ENCODE measurements at regions not wholly inside any gene's neighbourhood (a gene's known extent, or its start where the extent isn't known, plus 50 kb on each side); places are given as distances from the start of the nearest gene placed in this dataset.

DNA sequence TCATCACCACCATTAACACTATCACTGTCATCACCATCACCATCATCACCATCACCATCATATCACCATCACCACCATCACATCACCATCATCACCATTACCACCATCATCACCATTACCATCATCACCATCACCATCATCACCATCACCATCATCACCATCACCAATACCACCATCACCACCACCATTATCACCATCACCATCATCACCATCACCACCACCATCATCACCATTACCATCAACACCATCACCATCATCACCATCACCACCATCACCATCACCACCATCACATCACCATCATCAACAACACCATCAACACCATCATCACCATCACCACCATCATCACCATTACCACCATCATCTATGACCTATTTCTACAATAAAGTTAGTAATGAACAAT is 86.1 kb upstream of the PDE10A start:
- DNase-seq (ENCODE audit: low spot score) = no peak

- DNase-seq (ENCODE audit: low spot score) = no peak
These were observed 85.3 kb upstream of the PDE10A start for GRCh38 chr6:165748390-165748789.

GRCh38 chr6:165747963-165748362 is 84.9 kb upstream of the PDE10A start:
- no peak for DNase-seq (ENCODE audit: low spot score)

DNA sequence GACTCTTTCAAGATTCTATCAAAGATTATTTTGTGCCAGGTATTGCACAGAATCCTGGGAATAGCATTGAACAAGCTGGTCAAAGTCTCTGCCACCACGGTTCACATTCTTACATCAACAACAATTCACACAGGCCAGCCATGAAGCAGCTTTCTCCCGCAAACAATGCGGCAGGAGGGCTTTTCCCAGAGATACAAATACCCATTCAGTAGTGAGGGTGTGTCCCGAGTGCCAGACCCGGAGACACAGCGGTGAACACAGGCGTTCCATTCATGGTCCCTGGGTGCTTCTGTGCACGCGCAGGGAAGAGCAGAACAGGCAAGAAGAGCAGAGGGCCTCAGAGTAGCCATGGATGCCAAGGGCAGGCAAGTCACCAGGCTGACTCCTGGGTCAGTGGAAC is 83.3 kb upstream of the PDE10A start:
- DNase-seq (ENCODE audit: low spot score) = peak; percentile 50

DNA sequence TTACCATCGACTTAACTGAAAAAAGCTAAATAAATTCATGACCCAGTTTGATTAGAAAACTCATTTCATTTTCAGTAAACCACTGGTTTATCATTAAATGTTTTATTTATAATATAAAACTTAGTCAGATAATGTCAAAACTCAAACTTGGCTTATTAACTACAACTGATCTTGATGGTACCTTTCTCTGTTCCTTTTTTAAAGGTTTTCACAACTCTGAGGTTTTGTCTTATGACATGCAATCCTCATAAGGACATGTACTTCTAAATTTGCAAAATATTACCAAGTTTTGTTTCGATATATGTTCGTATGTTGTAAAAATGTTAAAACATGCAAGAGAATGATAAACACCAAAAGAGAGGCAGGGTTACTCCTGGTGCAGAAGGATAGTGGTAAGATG is 82.5 kb upstream of the PDE10A start:
- no peak for DNase-seq (ENCODE audit: low spot score)

GRCh38 chr6:165744555-165745228 is 81.7 kb upstream of the PDE10A start:
- DNase-seq (ENCODE audit: low spot score) = no peak

DNA sequence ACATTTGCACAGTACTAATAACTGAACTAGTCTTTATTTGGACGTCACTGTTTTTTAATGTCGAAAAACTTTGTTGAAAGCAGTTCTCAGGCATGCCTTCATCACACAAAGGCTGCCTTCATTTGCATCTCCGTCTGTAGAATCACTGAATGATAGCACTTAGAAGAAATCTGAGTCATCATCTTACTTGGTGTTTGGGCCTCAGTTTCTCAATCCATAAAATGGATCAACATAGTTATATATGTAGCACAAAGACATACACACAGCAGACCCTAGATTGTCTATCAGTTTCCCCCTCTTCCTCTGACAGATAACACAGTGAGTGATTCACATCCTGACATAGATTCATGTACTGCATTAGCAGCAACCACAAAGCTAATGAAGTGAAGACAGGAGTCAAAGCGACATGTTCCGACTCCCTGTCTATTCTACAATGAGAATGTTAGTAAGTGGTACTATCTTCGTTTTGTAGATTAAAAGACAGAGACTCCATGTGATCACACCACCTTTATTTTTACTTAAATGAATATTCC is 80.4 kb upstream of the PDE10A start:
- DNase-seq (ENCODE audit: low spot score) = no peak

- DNase-seq (ENCODE audit: low spot score) = no peak
These were observed 79.0 kb upstream of the PDE10A start for GRCh38 chr6:165742047-165742446.

DNA sequence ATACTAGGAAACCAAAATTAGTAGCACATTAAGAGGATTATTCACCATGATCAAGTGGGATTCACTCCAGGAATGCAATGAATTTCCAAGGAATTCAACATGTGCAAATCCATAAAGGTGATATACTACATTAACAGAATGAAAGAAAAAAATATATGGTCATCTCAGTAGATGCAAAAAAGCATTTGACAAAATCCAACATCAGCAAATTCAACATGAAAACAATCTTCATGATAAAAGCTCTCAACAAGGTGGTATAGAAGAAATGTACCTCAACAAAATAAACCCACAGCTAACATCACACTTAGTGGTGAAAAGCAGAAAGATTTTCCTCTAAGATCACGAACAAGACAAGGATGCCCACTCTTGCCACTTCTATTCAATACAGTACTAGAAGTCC is 74.4 kb upstream of the PDE10A start:
- DNase-seq (ENCODE audit: low spot score) = no peak

GRCh38 chr6:165735065-165735464 is 72.0 kb upstream of the PDE10A start:
- no peak for DNase-seq (ENCODE audit: low spot score)

GRCh38 chr6:165733489-165733791 is 70.4 kb upstream of the PDE10A start:
- DNase-seq (ENCODE audit: low spot score) = no peak

DNA sequence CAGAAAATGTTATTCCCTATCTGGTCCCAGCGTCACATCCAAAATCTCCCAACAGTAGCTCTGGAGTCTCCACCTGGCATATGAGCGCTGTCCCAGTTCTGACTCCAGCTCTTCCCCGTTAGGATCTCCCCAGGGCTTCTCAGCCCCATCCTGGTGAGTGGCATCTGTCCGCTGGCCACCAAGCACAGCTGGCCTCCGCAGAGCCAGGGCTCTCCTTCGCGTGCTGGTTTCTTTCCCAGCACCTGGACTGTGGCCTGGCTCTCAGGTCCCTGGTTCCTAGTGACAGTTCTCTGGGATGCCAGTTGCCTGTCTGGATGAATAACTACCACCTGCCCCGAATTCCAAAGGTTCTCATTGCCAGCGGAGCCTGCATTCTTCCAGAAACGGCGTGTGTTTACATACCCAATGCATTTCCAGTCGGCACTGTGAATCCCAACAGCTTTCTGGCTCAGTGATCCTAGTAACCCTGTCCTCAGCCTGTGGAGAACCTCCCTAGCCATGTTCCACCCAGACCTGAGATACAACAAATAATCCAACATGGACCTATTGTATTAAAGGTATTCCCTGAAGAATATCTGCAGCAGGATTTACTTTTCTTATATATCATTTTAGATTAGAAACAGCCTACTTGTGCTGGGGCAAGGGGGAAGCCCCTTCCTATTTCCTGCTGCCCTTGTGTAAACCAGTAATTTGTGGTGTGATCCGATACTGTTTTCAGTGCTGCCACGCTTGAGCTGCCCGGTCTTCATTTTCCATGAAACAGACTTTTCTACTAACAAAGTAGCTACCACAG is 69.9 kb upstream of the PDE10A start:
- no peak for DNase-seq (ENCODE audit: low spot score)

GRCh38 chr6:165729307-165729936 is 66.4 kb upstream of the PDE10A start:
- DNase-seq (ENCODE audit: low spot score) = peak; percentile 11

DNA sequence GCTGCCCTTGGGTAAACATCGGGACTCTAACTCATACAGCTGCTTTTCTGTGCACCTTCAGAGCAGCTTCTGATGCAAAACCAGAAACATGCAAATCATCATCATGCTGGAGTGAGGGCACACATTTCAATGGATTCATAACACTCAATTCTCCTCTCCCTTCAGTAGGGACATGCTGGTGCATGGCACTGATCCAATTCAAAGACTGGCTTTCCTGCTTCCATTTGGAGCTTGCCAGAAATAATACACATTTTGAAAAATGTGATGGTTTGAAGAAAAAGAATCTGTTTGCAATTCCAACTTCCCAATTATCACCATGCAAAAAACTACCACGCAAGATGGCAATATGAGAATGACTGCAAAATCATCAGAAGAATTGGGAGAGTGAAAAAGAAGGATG is 65.2 kb upstream of the PDE10A start:
- DNase-seq (ENCODE audit: low spot score) = no peak

- no peak for DNase-seq (ENCODE audit: low spot score)
These were observed 63.9 kb upstream of the PDE10A start for GRCh38 chr6:165726965-165727381.

DNA sequence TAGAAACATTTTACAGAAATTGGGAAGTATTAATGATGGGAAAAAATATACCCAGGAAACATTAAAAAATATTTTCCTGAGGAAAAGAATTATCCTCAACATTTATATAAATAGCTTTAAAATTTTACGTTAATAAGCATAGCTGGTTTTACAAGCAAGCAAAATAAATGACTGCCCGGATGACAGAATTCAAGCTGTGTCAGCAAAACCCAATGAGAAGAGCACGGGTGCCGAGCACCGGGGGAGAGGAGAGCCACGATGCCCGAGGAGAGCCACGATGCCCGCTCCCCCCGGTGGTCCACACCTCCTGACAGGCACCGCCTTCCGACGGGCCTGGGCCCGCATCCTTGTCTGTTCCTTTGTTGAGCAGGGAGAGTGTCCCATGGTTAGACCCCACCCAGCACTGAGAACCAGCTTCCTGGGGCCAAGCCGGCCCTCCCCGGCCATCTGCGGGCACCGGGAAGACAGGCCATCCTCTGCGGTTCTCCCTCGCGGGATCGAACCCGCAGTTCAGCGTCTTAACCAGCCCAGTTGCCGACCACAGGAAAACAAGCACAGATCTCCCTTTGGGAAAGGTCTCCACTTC is 63.3 kb upstream of the PDE10A start:
- DNase-seq (ENCODE audit: low spot score) = no peak

DNA sequence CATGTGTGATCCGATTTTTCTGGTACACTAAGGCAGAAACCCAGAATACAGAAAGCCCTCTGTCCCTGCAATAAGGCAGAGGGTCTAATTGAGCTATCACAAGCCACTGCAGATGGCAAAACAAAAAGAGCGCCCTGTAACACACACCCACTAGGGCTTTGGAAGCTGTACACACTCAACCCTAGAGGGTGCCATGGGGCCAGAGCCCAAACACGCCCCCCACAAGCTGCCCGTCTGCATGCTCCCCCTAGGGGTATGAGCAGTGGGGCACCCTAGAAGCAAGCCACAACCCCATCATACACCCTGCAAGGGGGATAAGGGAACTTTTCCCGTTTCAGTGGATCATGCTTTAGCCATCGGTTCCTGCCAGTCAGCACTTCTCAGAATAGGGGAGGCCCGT is 62.2 kb upstream of the PDE10A start:
- DNase-seq (ENCODE audit: low spot score) = no peak

- no peak for DNase-seq (ENCODE audit: low spot score)
These were observed 60.3 kb upstream of the PDE10A start for GRCh38 chr6:165723326-165723725.

GRCh38 chr6:165722022-165722421 is 59.0 kb upstream of the PDE10A start:
- DNase-seq (ENCODE audit: low spot score) = no peak

DNA sequence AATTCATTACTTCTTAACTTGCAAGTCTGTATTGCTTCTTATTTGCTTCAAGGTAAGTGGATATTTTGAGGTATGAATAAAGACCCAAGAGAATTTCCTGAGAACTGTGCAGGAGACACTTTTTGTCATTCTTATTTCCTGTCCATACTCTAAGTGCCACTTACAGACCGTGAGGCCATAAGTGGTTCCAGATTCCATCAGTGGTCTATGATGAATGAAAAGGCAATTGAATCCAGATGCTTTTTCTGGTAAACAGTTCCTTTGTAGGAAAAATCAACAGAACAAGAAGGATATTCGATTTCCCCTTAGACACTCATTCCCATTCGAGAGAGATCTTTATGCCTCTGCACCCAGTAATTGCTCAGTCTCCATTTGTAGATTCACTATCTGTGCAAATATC is 58.3 kb upstream of the PDE10A start:
- DNase-seq (ENCODE audit: low spot score) = no peak

DNA sequence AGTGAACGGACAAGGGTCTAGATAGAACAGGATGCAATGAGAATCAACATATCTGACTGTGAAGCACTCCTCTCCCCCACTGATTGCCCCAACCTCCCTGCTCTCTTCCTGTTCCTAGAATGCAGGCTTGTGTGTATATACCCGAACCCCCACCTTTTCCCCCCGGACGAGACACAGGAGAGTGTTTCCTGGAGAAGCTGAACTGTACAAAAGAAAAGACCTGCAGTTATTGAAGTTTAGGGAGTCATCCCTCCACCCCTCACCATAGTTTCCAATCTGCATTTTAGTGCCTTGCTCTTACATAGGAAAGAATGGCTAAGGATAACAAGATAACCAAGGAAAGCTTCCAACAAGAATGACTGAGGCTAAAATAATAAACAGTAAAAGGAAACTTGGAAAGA is 55.5 kb upstream of the PDE10A start:
- no peak for DNase-seq (ENCODE audit: low spot score)

- DNase-seq (ENCODE audit: low spot score) = no peak
These were observed 54.9 kb upstream of the PDE10A start for GRCh38 chr6:165717732-165718465.

Data from pons (tissue), 1 donor.